ENCODE measurements at regions not wholly inside any gene's neighbourhood (a gene's known extent, or its start where the extent isn't known, plus 50 kb on each side); places are given as distances from the start of the nearest gene placed in this dataset.

DNA sequence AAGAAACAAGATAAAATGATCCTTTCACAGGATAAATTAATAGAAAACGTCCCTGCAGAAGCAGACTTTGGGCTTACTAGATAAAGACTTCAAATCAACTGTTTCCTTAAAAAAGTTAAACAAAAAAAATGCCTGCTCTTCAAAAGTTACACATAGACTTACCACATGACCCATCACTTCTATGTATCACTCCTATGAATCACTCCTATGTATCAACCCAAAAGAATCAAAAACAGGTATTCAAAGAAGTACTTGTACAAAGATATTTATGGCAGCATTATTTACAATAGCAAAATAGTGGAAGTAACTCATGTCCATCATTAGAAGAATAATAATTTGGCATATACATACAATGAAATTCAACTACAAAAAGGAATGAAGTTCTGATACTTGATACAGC, 56.3 kb upstream of the PRDM9 start:
- Mint-ChIP-seq H3K9me3 (peaks cover 0 to 40% (median 7%) of the 10 kb centered on the region in 11 donors), H3K27ac (no peak overlapping the region), H3K36me3 (no peaks in the 10 kb centered on the region), H3K4me3 (no peak overlapping the region), H3K27me3 (no peaks in the 10 kb centered on the region), H3K4me1 (no peaks in the 10 kb centered on the region)
- intact Hi-C loops (cut with micrococcal nuclease), result no loop called here
- Histone ChIP-seq H3K27me3 (ENCODE audit: control insufficient read depth in 2 of 2, insufficient read depth in 2 of 2, low read length in 2 of 2) (no peaks in the 10 kb centered on the region), H3K9me3 (ENCODE audit: control insufficient read depth in 2 of 3, low read length in 3 of 3) (no peaks in the 10 kb centered on the region), H3K27ac (ENCODE audit: low read depth, low read length) (no peak overlapping the region), H3K4me3 (ENCODE audit: low read length) (no peak overlapping the region), H3K36me3 (ENCODE audit: control insufficient read depth in 2 of 3, insufficient read depth in 3 of 3, low read length in 3 of 3) (no peaks in the 10 kb centered on the region), H3K4me1 (ENCODE audit: control insufficient read depth in 2 of 2, insufficient read depth in 2 of 2, low read length in 2 of 2) (no peaks in the 10 kb centered on the region)
- ATAC-seq (no peak), DNase-seq (no peak)
- CTCF ChIA-PET, result no interaction called here
- POLR2A ChIA-PET, result no interaction called here

DNA sequence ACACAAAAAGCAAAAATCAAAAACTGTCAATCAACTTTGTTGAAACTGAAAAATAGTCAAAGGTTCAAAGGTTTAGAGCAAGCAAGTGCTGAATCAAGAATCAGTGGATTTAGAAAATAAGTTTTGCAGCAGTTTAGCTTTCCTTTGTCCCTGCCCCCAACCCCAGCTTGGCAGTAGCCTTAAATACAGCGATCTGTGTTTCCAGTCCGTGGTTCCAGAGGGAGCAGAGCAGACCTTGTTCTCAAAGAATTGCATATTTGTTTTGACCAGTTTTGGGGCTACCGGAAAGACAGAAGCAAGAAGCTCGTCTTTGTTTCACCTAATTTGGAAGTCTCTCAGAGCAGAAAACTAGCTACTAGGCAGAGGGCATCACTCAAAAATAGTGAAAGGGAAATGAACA, 57.2 kb upstream of the PRDM9 start:
- H3K27ac ChIP-seq (ENCODE audit: low read depth, low read length), result no peak overlapping the region
- H3K4me1 Mint-ChIP-seq, result no peaks in the 10 kb centered on the region
- CTCF ChIA-PET, result no interaction called here
- H3K36me3 ChIP-seq (ENCODE audit: control insufficient read depth in 2 of 3, insufficient read depth in 3 of 3, low read length in 3 of 3), result no peaks in the 10 kb centered on the region
- H3K9me3 Mint-ChIP-seq, result peaks cover 0 to 33% (median 5%) of the 10 kb centered on the region in 11 donors
- H3K27ac Mint-ChIP-seq, result no peak overlapping the region
- H3K27me3 ChIP-seq (ENCODE audit: control insufficient read depth in 2 of 2, insufficient read depth in 2 of 2, low read length in 2 of 2), result no peaks in the 10 kb centered on the region
- H3K4me3 Mint-ChIP-seq, result no peak overlapping the region
- no peak overlapping the region for H3K4me3 ChIP-seq (ENCODE audit: low read length)
- H3K36me3 Mint-ChIP-seq, result no peaks in the 10 kb centered on the region
- H3K9me3 ChIP-seq (ENCODE audit: control insufficient read depth in 2 of 3, low read length in 3 of 3), result no peaks in the 10 kb centered on the region
- intact Hi-C loops (cut with micrococcal nuclease), result no loop called here
- no peaks in the 10 kb centered on the region for H3K4me1 ChIP-seq (ENCODE audit: control insufficient read depth in 2 of 2, insufficient read depth in 2 of 2, low read length in 2 of 2)
- POLR2A ChIA-PET, result no interaction called here
- DNase-seq (no peak), ATAC-seq (no peak)
- H3K27me3 Mint-ChIP-seq, result no peaks in the 10 kb centered on the region

DNA sequence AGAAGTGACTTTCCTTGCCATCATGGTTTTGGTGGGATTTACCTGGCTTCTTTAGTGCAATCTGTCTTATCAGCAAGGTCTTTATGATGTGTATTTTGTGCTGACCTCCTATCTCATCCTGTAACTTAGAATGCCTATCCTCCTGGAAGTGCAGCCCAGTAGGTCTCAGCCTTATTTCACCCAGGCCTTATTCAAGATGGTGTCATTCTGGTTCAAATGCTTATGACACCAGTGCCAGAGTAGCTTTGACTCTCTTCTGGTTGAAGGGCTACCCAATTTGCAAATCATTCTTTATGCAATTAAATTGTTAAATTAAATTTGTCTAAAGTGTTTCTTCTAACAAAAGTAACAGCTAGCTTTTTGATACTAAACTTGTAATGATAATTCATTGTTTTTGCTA, 58.8 kb upstream of the PRDM9 start:
- ATAC-seq, result no peak
- peaks cover 0 to 38% (median 5%) of the 10 kb centered on the region in 11 donors for H3K9me3 Mint-ChIP-seq
- no peak for DNase-seq
- Histone ChIP-seq H3K27ac (ENCODE audit: low read depth, low read length) (no peak overlapping the region), H3K4me3 (ENCODE audit: low read length) (no peak overlapping the region), H3K36me3 (ENCODE audit: control insufficient read depth in 2 of 3, insufficient read depth in 3 of 3, low read length in 3 of 3) (no peaks in the 10 kb centered on the region), H3K9me3 (ENCODE audit: control insufficient read depth in 2 of 3, low read length in 3 of 3) (no peaks in the 10 kb centered on the region), H3K4me1 (ENCODE audit: control insufficient read depth in 2 of 2, insufficient read depth in 2 of 2, low read length in 2 of 2) (no peaks in the 10 kb centered on the region), H3K27me3 (ENCODE audit: control insufficient read depth in 2 of 2, insufficient read depth in 2 of 2, low read length in 2 of 2) (no peaks in the 10 kb centered on the region)
- no peaks in the 10 kb centered on the region for H3K27me3 Mint-ChIP-seq
- H3K4me3 Mint-ChIP-seq, result no peak overlapping the region
- no peaks in the 10 kb centered on the region for H3K36me3 Mint-ChIP-seq
- ChIA-PET POLR2A (no interaction called here), CTCF (no interaction called here)
- intact Hi-C loops (cut with micrococcal nuclease), result no loop called here
- H3K4me1 Mint-ChIP-seq, result no peaks in the 10 kb centered on the region
- H3K27ac Mint-ChIP-seq, result no peak overlapping the region

DNA sequence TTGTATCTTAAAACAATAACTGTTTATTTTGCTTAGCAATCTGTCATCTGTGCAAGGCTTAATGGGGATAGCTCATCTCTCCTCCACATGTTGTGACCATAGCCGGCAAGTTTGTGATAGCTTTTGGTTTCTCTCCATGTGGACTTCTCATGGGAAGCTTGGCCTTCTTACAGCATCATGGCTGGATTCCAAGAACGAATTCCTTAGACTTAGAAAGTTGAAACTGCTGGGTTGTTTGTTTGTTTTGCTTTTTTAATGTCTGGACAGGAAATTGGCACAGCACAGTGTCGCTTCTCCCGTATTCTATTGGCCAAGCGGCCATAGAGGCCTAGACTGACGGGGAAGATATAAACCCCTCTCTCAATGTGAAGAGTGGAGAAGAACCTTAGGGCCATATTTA, 61.0 kb upstream of the PRDM9 start:
- POLR2A ChIA-PET, result no interaction called here

DNA sequence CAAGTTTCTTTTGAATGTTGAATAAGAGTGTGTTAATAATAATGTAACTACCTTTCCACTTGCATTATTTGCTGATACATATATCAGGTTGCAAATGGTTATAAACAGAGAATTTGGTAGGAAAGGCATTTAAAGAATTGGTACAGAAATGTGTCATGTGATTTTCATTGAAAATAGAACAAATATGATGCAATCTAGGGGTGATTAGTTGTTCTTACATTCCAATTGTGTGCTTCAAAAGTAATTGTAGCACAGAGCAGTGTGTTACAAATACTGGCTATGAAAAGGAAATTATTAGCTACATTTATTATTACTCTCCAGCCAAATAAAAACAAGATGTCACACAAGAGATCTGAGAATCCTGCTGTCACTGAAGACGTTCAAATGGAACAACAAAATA, 61.8 kb upstream of the PRDM9 start:
- Mint-ChIP-seq H3K27ac (no peak overlapping the region), H3K4me3 (no peak overlapping the region), H3K4me1 (no peaks in the 10 kb centered on the region), H3K9me3 (peaks cover 0 to 31% (median 7%) of the 10 kb centered on the region in 11 donors), H3K27me3 (no peaks in the 10 kb centered on the region), H3K36me3 (peaks cover 0 to 4% (median 0%) of the 10 kb centered on the region in 5 donors)
- DNase-seq (no peak), ATAC-seq (no peak)
- Histone ChIP-seq H3K27me3 (ENCODE audit: control insufficient read depth in 2 of 2, insufficient read depth in 2 of 2, low read length in 2 of 2) (no peaks in the 10 kb centered on the region), H3K27ac (ENCODE audit: low read depth, low read length) (no peak overlapping the region), H3K9me3 (ENCODE audit: control insufficient read depth in 2 of 3, low read length in 3 of 3) (no peaks in the 10 kb centered on the region), H3K4me1 (ENCODE audit: control insufficient read depth in 2 of 2, insufficient read depth in 2 of 2, low read length in 2 of 2) (no peaks in the 10 kb centered on the region), H3K36me3 (ENCODE audit: control insufficient read depth in 2 of 3, insufficient read depth in 3 of 3, low read length in 3 of 3) (no peaks in the 10 kb centered on the region), H3K4me3 (ENCODE audit: low read length) (no peak overlapping the region)
- ChIA-PET CTCF (no interaction called here), POLR2A (no interaction called here)
- intact Hi-C loops (cut with micrococcal nuclease), result no loop called here

More for the DNA sequence above, 61.0 kb upstream of the PRDM9 start:
- Mint-ChIP-seq H3K9me3 (peaks cover 0 to 37% (median 4%) of the 10 kb centered on the region in 11 donors), H3K36me3 (no peaks in the 10 kb centered on the region), H3K27me3 (no peaks in the 10 kb centered on the region), H3K4me3 (no peak overlapping the region), H3K27ac (no peak overlapping the region), H3K4me1 (no peaks in the 10 kb centered on the region)
- Histone ChIP-seq H3K4me3 (ENCODE audit: low read length) (no peak overlapping the region), H3K4me1 (ENCODE audit: control insufficient read depth in 2 of 2, insufficient read depth in 2 of 2, low read length in 2 of 2) (no peaks in the 10 kb centered on the region), H3K36me3 (ENCODE audit: control insufficient read depth in 2 of 3, insufficient read depth in 3 of 3, low read length in 3 of 3) (no peaks in the 10 kb centered on the region), H3K9me3 (ENCODE audit: control insufficient read depth in 2 of 3, low read length in 3 of 3) (no peaks in the 10 kb centered on the region), H3K27ac (ENCODE audit: low read depth, low read length) (no peak overlapping the region), H3K27me3 (ENCODE audit: control insufficient read depth in 2 of 2, insufficient read depth in 2 of 2, low read length in 2 of 2) (no peaks in the 10 kb centered on the region)
- CTCF ChIA-PET, result no interaction called here
- DNase-seq (no peak), ATAC-seq (no peak)
- intact Hi-C loops (cut with micrococcal nuclease), result no loop called here

DNA sequence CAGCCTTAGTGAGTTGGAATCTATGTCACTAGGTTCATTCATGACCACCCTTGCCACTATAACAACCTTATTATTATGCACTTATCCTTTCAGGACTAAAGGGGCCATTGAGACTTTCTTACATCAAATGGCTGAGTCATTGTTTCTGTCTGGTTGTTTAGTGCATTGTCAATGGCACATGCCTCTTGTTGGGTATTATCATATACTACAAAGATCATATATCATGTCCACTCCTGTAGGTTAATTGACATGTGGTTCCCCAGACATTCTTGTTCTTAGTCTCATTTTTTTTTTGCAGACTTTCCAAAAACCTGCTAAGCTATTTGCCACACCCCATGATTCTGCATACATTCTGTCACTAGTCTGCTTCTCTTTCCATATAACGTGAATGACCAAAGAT, 66.7 kb upstream of the PRDM9 start:
- Histone ChIP-seq H3K9me3 (ENCODE audit: control insufficient read depth in 2 of 3, low read length in 3 of 3) (no peaks in the 10 kb centered on the region), H3K27me3 (ENCODE audit: control insufficient read depth in 2 of 2, insufficient read depth in 2 of 2, low read length in 2 of 2) (no peaks in the 10 kb centered on the region), H3K27ac (ENCODE audit: low read depth, low read length) (no peak overlapping the region), H3K36me3 (ENCODE audit: control insufficient read depth in 2 of 3, insufficient read depth in 3 of 3, low read length in 3 of 3) (no peaks in the 10 kb centered on the region), H3K4me1 (ENCODE audit: control insufficient read depth in 2 of 2, insufficient read depth in 2 of 2, low read length in 2 of 2) (no peaks in the 10 kb centered on the region), H3K4me3 (ENCODE audit: low read length) (no peak overlapping the region)
- POLR2A ChIA-PET, result no interaction called here
- H3K4me3 Mint-ChIP-seq, result no peak overlapping the region
- intact Hi-C loops (cut with micrococcal nuclease), result no loop called here
- no peak for ATAC-seq
- H3K27ac Mint-ChIP-seq, result no peak overlapping the region
- H3K4me1 Mint-ChIP-seq, result no peaks in the 10 kb centered on the region
- H3K9me3 Mint-ChIP-seq, result peaks cover 0 to 22% (median 8%) of the 10 kb centered on the region in 11 donors
- no peak for DNase-seq
- CTCF ChIA-PET, result no interaction called here
- no peaks in the 10 kb centered on the region for H3K27me3 Mint-ChIP-seq
- peaks cover 0 to 4% (median 0%) of the 10 kb centered on the region in 5 donors for H3K36me3 Mint-ChIP-seq

DNA sequence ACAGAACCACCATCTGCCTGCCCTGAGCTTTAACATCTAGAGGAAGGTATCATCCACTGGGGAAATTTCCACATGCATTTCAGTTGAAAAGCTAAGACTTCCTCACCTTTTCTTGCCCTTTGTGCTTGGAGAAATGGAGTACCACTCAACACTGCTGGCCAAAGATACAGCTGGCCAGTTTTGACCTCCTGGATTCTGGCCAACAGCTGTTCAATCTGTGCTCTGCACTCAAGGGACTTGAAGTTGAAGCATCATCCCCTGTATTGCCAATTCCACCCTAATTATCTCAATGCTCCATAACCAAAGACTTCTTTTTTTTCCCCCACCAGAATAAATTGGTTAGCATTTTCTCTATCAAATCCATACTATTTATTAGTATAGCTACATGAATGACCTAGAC, 70.4 kb upstream of the PRDM9 start:
- POLR2A ChIA-PET, result no interaction called here
- H3K36me3 Mint-ChIP-seq, result peaks cover 0 to 4% (median 0%) of the 10 kb centered on the region in 5 donors
- H3K27ac Mint-ChIP-seq, result no peak overlapping the region
- CTCF ChIA-PET, result no interaction called here
- no peaks in the 10 kb centered on the region for H3K27me3 Mint-ChIP-seq
- Histone ChIP-seq H3K27me3 (ENCODE audit: control insufficient read depth in 2 of 2, insufficient read depth in 2 of 2, low read length in 2 of 2) (no peaks in the 10 kb centered on the region), H3K36me3 (ENCODE audit: control insufficient read depth in 2 of 3, insufficient read depth in 3 of 3, low read length in 3 of 3) (no peaks in the 10 kb centered on the region), H3K4me3 (ENCODE audit: low read length) (no peak overlapping the region), H3K4me1 (ENCODE audit: control insufficient read depth in 2 of 2, insufficient read depth in 2 of 2, low read length in 2 of 2) (no peaks in the 10 kb centered on the region), H3K9me3 (ENCODE audit: control insufficient read depth in 2 of 3, low read length in 3 of 3) (no peaks in the 10 kb centered on the region), H3K27ac (ENCODE audit: low read depth, low read length) (no peak overlapping the region)
- ATAC-seq, result no peak
- DNase-seq, result no peak
- H3K4me1 Mint-ChIP-seq, result no peaks in the 10 kb centered on the region
- H3K9me3 Mint-ChIP-seq, result peaks cover 0 to 15% (median 5%) of the 10 kb centered on the region in 11 donors
- intact Hi-C loops (cut with micrococcal nuclease), result no loop called here
- no peak overlapping the region for H3K4me3 Mint-ChIP-seq
